Stimulated activated naive CD8-positive, alpha-beta T cell treated with anti-CD3 and anti-CD28 coated beads, Interleukin-15, amount 100 ng/mL, for 72 hours (primary cell): ENCODE measurements at regions not wholly inside any gene's neighbourhood (a gene's known extent, or its start where the extent isn't known, plus 50 kb on each side); places are given as distances from the start of the nearest gene placed in this dataset.
A peak's percentile ranks its signal among the peaks of the same experiment; 100 is the strongest.
"Not testable (repeated sequence)": the region's sequence is repeated elsewhere in the genome, so short reads cannot be mapped to it uniquely, and the experiment has no call there.

ENCODE experiments used
- ATAC-seq: fragments of 150-1000 bp; cut with Tn5 transposase; 2 replicates; pipeline ENCODE4 v1.10.0; 2021; ENCODE audit warnings: mild to moderate bottlenecking, moderate library complexity
- DNase-seq, 2 donors: peaks; one replicate each; pipeline ENCODE4 v3.0.0; 2021 to 2022
- H3K27ac Mint-ChIP-seq, 2 donors: one replicate each; pipeline ENCODE4 v1.8.0; 2022; ENCODE audit warnings: mild to moderate bottlenecking in 2 of 2, mixed read lengths in 2 of 2, moderate library complexity in 2 of 2
- H3K27me3 Mint-ChIP-seq: one replicate; pipeline ENCODE4 v1.8.0; 2022; ENCODE audit warnings: mixed read lengths
- H3K4me1 Mint-ChIP-seq: one replicate; pipeline ENCODE4 v1.8.0; 2022; ENCODE audit warnings: mild to moderate bottlenecking, mixed read lengths
- H3K4me3 Mint-ChIP-seq, 2 donors: one replicate each; pipeline ENCODE4 v1.8.0; 2022; ENCODE audit warnings: mild to moderate bottlenecking in 2 of 2, mixed read lengths in 2 of 2, moderate library complexity in 1 of 2
- H3K9me3 Mint-ChIP-seq, 2 donors: one replicate each; pipeline ENCODE4 v1.8.0; 2022; ENCODE audit warnings: mixed read lengths in 2 of 2

GRCh38 chr5:175356428-175356827 lies 87.6 kb downstream of the DRD1 start:
- H3K4me3 Mint-ChIP-seq: no peak overlapping the region
- H3K27me3 Mint-ChIP-seq: peaks cover 31% of the 10 kb centered on the region
- H3K9me3 Mint-ChIP-seq: no peaks in the 10 kb centered on the region
- H3K27ac Mint-ChIP-seq: no peak overlapping the region
- ATAC-seq (no peak), DNase-seq (no peak)
- no peaks in the 10 kb centered on the region for H3K4me1 Mint-ChIP-seq

GRCh38 chr5:175354964-175355363 lies 89.0 kb downstream of the DRD1 start:
- ATAC-seq (no peak), DNase-seq (no peak)
- Mint-ChIP-seq H3K27me3 (peaks cover 37% of the 10 kb centered on the region), H3K9me3 (no peaks in the 10 kb centered on the region), H3K4me3 (no peak overlapping the region), H3K4me1 (no peaks in the 10 kb centered on the region), H3K27ac (no peak overlapping the region)

- no peaks in the 10 kb centered on the region for H3K4me1 Mint-ChIP-seq
- no peak for DNase-seq
- peaks cover 37% of the 10 kb centered on the region for H3K27me3 Mint-ChIP-seq
Measured at GRCh38 chr5:175353926-175354325, 90.1 kb downstream of the DRD1 start.

GRCh38 chr5:175351897-175352590 lies 91.9 kb downstream of the DRD1 start:
- Mint-ChIP-seq H3K9me3 (no peaks in the 10 kb centered on the region), H3K27ac (no peak overlapping the region), H3K4me1 (no peaks in the 10 kb centered on the region), H3K4me3 (no peak overlapping the region), H3K27me3 (peaks cover 34% of the 10 kb centered on the region)
- no peak for ATAC-seq
- DNase-seq: no peak

More at GRCh38 chr5:175353926-175354325, 90.1 kb downstream of the DRD1 start:
- ATAC-seq: no peak
- no peak overlapping the region for H3K27ac Mint-ChIP-seq
- no peak overlapping the region for H3K4me3 Mint-ChIP-seq
- no peaks in the 10 kb centered on the region for H3K9me3 Mint-ChIP-seq

- no peaks in the 10 kb centered on the region for H3K9me3 Mint-ChIP-seq
- peaks cover 25% of the 10 kb centered on the region for H3K27me3 Mint-ChIP-seq
- DNase-seq: no peak
- no peaks in the 10 kb centered on the region for H3K4me1 Mint-ChIP-seq
- ATAC-seq: no peak
- no peak overlapping the region for H3K4me3 Mint-ChIP-seq
- H3K27ac Mint-ChIP-seq: no peak overlapping the region
Measured at GRCh38 chr5:175351126-175351525, 92.9 kb downstream of the DRD1 start.

GRCh38 chr5:175347931-175348330 lies 96.1 kb downstream of the DRD1 start:
- DNase-seq (no peak), ATAC-seq (no peak)
- H3K27me3 Mint-ChIP-seq: peaks cover 26% of the 10 kb centered on the region
- no peaks in the 10 kb centered on the region for H3K4me1 Mint-ChIP-seq
- H3K27ac Mint-ChIP-seq: no peak overlapping the region
- H3K9me3 Mint-ChIP-seq: no peaks in the 10 kb centered on the region
- no peak overlapping the region for H3K4me3 Mint-ChIP-seq

- Mint-ChIP-seq H3K27me3 (peaks cover 20% of the 10 kb centered on the region), H3K4me1 (no peaks in the 10 kb centered on the region), H3K9me3 (no peaks in the 10 kb centered on the region), H3K4me3 (no peak overlapping the region), H3K27ac (no peak overlapping the region)
- DNase-seq: no peak
- no peak for ATAC-seq
Measured at GRCh38 chr5:175347027-175347426, 97.0 kb downstream of the DRD1 start.

- no peaks in the 10 kb centered on the region for H3K4me1 Mint-ChIP-seq
- no peaks in the 10 kb centered on the region for H3K9me3 Mint-ChIP-seq
- H3K27me3 Mint-ChIP-seq: peaks cover 12% of the 10 kb centered on the region
- no peak overlapping the region for H3K27ac Mint-ChIP-seq
- DNase-seq (no peak), ATAC-seq (no peak)
- no peak overlapping the region for H3K4me3 Mint-ChIP-seq
Measured at GRCh38 chr5:175344331-175345195, 99.4 kb downstream of the DRD1 start.

- peaks cover 12% of the 10 kb centered on the region for H3K27me3 Mint-ChIP-seq
- ATAC-seq: no peak
- no peak overlapping the region for H3K4me3 Mint-ChIP-seq
- DNase-seq: no peak
- H3K27ac Mint-ChIP-seq: no peak overlapping the region
- no peaks in the 10 kb centered on the region for H3K9me3 Mint-ChIP-seq
- H3K4me1 Mint-ChIP-seq: no peaks in the 10 kb centered on the region
Measured at GRCh38 chr5:175343308-175343707, 100.7 kb downstream of the DRD1 start.

GRCh38 chr5:175340180-175340579 lies 103.8 kb downstream of the DRD1 start:
- DNase-seq: no peak
- no peaks in the 10 kb centered on the region for H3K9me3 Mint-ChIP-seq
- H3K4me3 Mint-ChIP-seq: no peak overlapping the region
- ATAC-seq: no peak
- H3K4me1 Mint-ChIP-seq: no peaks in the 10 kb centered on the region
- H3K27ac Mint-ChIP-seq: no peak overlapping the region
- H3K27me3 Mint-ChIP-seq: peaks cover 12% of the 10 kb centered on the region

- DNase-seq (no peak), ATAC-seq (no peak)
- Mint-ChIP-seq H3K27ac (no peak overlapping the region), H3K4me1 (no peaks in the 10 kb centered on the region), H3K9me3 (no peaks in the 10 kb centered on the region), H3K27me3 (no peaks in the 10 kb centered on the region), H3K4me3 (no peak overlapping the region)
Measured at GRCh38 chr5:175337680-175338079, 106.3 kb downstream of the DRD1 start.

GRCh38 chr5:175336781-175337180 lies 107.2 kb downstream of the DRD1 start:
- no peaks in the 10 kb centered on the region for H3K9me3 Mint-ChIP-seq
- H3K27ac Mint-ChIP-seq: no peak overlapping the region
- H3K4me1 Mint-ChIP-seq: no peaks in the 10 kb centered on the region
- H3K27me3 Mint-ChIP-seq: no peaks in the 10 kb centered on the region
- ATAC-seq: no peak
- H3K4me3 Mint-ChIP-seq: no peak overlapping the region
- DNase-seq: no peak

- Mint-ChIP-seq H3K27me3 (no peaks in the 10 kb centered on the region), H3K4me3 (no peak overlapping the region), H3K4me1 (no peaks in the 10 kb centered on the region), H3K27ac (no peak overlapping the region), H3K9me3 (peaks cover 5 to 7% of the 10 kb centered on the region in 2 donors)
- DNase-seq (no peak), ATAC-seq (no peak)
Measured at GRCh38 chr5:175335691-175336090, 108.3 kb downstream of the DRD1 start.

GRCh38 chr5:175331173-175332036 lies 112.6 kb downstream of the DRD1 start:
- not testable (repeated sequence) for ATAC-seq, H3K27ac Mint-ChIP-seq, H3K4me1 Mint-ChIP-seq, H3K9me3 Mint-ChIP-seq, H3K4me3 Mint-ChIP-seq, H3K27me3 Mint-ChIP-seq
- peak; percentile 5 to 34 for DNase-seq

- H3K4me3 Mint-ChIP-seq: no peak overlapping the region
- no peaks in the 10 kb centered on the region for H3K27me3 Mint-ChIP-seq
- no peak overlapping the region for H3K27ac Mint-ChIP-seq
- peaks cover 5 to 7% of the 10 kb centered on the region in 2 donors for H3K9me3 Mint-ChIP-seq
- no peak for ATAC-seq
- DNase-seq: no peak
- H3K4me1 Mint-ChIP-seq: no peaks in the 10 kb centered on the region
Measured at GRCh38 chr5:175329976-175330375, 114.0 kb downstream of the DRD1 start.

- Mint-ChIP-seq H3K9me3 (peaks cover 5 to 7% of the 10 kb centered on the region in 2 donors), H3K4me3 (no peak overlapping the region), H3K27me3 (no peaks in the 10 kb centered on the region), H3K27ac (no peak overlapping the region), H3K4me1 (no peaks in the 10 kb centered on the region)
- ATAC-seq (no peak), DNase-seq (no peak)
Measured at GRCh38 chr5:175328687-175329086, 115.3 kb downstream of the DRD1 start.
